IPS-NIHi7 (cell line): ENCODE measurements at regions not wholly inside any gene's neighbourhood (a gene's known extent, or its start where the extent isn't known, plus 50 kb on each side); places are given as distances from the start of the nearest gene placed in this dataset.

Experiments
- DNase-seq: peaks from one replicate; pipeline ENCODE4 v3.0.0; 2012; ENCODE audit warnings: mixed read lengths; ENCODE audit errors: extremely low spot score

DNA sequence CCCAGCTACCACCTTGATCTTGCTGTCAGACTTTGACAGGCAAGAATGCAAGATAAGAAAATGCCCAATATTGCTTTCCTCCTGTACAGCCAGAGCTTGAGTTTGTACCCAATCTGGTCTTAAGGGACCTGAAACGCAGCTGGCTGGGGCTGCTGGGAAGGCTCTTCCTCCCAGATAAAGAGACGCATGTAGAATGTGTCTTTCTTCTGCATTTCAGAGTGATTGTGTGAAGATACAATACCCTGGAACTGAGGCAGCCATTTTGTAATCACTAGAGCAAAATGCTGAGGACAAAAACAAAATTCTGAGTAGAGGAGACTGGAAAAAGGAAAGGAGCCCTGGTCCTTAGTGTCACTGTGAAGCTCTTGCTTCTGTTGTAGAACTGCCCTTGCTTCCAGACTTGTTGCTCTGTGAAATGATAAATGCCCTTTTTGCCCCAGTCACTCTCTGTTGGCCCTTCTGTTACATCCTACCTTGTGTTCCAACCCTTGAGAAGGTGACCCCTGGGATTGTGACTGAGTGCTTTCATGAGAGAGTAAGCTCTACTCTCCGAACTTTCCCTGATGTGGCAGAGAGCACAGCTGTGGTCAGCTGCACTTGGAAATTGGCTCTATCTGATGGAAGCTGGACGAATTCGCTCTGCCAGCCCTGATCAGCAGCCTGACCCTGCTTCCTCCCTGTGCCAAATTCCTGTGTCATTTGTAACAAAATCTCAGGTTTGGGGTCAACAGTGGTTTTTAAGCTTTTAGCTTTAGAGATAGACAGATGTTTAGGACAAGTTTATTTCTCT, 137.4 kb upstream of the RBMS1 start:
- DNase-seq = no peak

DNA sequence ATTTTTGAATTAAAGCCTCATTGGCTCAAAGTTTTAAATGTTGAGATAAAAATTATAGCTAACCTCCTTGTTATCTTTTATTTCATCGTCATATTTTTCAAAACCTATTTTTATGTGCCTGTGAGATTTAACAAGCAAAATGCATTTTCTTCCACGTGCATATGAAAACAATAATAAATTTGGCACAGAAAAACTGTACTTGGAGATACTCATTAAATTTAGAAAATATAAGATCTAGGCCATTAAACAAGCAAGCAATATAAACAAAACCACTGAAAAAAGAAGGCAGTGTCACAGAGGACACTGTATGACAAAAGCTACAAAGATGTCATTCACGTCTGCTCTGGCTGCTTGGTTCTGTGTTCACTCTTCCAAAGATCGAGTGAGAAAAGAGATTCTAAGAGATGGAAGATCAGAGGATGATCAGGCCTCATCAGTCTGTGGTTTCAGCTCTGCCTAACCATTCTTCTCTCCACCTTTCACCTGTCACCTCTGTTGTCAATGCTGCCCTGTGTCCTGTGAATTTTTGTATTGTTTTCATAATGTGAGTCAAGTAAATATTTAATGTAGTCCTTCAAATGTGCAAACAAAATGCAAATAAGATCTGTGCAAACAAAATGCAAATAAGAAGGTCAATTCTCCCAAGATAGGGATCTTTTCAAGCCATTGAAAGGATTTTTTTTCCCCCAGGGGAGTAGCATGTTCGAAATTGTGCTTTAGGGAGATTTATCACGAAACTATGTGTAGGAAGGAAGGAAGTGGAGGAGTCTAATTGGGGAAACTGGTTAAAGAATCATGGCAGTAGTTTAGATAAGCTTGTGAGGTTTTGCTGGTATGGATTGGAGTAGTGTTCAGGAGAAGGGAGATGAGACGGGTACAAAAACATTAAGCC, 138.7 kb upstream of the RBMS1 start:
- DNase-seq = no peak

DNA sequence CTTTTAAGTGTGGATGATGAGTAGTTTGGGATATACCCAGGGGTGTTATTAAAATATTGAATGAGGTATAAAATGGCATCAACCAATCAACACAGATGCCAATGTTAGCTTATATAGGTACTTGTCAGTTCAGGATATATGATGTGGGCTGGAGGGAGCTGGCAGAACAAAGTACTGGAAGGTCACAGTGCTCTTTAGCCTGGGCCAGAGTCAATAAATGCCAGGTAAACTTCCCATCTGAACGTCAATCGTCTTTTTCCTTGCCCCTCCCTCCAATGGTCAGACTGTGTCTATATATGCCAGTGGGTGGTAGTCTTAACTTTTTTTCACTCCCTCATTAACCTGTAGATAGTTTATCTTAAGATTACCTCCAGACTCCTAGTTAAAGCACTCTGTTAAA, 140.8 kb upstream of the RBMS1 start:
- no peak for DNase-seq

DNA sequence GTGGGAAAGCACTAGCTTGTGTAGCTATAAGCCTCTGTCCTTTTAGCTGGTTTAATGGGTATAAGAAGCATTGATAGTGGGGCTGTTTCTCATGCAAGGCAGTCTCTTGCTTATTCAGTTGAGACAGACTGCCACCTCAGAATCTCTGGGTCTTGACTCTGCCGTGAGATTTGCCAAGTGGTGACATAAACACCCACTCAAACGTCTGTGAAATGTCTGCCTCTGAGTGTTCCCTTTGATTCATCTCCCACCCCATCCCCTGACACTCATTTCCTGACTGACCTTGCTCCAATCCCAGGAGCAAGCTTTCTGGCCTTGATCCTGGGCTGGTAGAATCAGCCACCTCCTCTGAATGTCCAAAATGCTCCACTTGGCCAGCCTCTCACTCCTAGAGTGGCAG, 141.9 kb upstream of the RBMS1 start:
- DNase-seq = no peak

DNA sequence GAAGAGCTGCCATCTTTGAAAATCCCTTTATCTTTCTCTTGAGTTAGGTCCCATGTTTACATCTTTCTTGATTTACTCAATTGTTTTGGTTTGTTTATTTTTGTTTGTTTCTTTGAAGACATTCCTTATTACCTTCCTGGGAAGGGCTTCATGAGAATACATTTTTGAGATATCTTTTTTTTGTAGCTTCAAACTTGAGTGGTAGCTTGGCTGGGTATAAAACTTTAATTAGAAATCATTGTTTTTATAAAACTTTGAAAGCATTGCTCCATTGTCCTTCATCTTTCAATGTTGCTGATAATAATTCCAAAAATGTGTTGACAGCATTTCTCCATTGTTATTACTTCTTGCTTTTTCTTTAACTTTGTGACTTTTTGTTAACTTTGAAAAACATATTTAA, 145.9 kb upstream of the RBMS1 start:
- no peak for DNase-seq

DNA sequence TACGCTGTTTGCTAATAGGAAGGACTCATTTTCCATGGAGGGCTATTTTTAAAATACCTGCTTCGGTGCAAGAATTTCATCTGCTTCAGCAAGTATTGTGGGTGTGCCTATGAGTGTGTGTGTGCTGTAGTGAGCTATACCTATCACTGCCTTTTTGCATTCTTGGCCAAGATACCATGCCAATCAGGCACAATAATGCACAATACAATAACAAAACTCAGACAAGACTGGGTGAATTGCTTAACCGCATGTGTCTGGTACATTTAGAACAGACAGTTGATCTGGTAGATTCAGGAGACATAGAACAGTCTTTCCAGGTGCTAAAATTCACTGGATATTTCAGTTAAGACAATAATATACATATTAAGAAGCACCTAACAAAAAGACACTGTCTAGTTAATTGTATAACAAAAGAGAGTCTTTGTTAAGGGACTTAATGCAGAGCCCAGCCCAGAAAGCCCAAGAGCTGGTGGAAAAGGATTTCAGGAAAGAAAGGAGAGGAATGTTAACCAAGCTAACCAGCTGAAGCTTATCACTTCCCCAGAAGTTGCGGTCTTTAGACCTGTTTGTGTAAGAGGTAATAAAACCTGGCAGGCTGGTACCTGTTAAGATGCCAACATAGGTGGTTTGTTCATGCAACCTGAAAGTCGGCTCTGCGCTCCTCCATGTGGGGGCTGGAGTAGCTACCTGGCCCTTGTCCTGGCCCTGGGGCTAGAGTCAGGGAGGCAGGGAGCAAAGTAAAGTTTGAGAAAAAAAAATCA, 153.3 kb upstream of the RBMS1 start:
- no peak for DNase-seq

DNA sequence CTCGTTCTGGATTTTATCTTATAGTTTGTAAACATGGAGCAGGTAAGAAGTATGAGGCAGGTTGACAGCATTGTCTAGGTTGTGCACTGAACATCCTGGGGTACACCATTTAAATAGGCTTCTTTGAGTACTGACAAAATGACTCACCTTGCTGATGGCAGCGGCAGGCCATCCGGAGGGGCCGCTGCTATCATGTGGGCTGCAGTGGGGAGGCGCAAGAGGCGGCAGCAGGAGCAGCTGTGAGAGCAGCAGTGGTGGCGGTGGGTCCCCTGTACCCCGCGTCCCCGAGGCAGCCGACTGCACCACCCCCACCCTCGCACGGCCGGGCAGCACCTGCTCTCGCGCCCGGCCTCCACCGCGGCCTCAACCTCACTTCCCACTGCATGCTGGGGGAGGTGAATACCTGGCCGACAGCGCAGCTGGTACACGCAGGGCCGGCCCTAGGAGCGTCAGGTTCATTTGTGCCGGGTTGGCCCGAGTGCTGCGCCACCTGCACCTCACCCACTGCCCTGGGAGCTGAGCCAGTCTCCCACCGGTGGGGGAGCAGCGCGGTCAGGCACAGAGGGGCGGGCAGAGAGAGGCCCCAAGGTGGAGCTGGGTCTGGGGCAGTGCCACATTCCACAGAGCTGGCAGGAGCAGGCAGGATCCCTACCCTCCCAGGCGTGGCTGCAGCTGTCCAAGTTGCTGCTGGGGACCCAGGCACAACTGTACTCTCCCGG, 154.5 kb upstream of the RBMS1 start:
- no peak for DNase-seq

DNA sequence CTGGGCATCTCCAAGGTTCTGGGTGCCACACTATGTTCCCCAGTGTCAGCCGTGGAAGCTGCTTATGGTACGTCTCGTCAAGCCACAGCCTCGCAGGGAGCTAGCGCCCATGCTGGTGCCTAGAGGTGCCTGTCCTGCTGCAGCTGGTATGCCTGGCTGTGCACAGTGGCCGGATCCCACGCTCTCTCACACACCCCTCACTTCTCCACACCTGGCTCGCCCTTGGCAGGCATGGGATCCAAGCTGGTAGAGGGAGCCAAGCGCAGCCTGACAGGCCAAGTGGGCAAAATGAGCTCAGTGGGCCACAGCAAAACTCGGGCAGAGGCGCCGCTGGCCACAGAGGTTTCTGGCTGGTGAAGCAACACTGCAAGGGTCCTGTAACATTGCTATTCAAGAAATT, 156.1 kb upstream of the RBMS1 start:
- no peak for DNase-seq

DNA sequence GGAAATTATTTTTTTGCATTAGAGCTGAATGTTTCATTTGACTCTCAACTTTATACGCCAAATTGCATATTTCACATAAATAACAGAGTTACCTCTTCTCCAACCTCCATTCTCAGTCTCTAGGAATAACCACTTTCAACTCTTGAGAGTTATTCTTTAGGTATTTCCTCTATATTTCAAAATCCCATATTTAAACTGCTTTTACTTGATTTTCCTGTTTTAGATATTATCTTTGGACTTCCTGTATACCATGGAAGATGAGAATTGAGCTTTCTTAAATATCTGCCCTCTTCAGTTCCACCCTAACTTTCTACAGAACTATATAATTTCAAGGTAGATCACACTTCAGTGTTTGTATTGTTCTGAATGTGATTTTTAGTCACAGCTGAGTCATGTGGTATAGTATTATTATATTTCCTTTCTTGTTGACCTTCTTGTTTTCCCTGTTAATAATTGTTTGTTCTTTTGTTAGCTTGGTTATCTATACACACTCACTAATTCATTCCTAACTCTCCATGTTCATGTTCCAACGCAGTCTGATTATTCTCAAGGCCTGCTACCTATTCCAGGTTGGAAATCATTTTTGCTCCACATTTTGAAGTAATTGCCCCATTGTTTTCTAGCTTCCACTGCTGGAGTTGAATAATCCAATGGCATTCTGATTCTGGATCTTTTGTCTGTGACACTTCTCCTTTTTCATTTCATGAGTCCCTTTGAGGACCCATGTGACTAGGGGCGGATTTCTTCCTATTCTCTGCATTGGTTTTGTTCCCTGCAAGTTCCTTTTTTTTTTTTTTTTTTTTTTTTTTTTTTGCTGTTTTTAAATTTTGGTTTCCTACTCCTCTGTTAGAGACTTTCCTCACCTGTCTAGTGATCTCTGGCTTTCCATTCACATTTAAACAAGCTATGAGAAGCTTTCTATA, 156.8 kb upstream of the RBMS1 start:
- DNase-seq = no peak

DNA sequence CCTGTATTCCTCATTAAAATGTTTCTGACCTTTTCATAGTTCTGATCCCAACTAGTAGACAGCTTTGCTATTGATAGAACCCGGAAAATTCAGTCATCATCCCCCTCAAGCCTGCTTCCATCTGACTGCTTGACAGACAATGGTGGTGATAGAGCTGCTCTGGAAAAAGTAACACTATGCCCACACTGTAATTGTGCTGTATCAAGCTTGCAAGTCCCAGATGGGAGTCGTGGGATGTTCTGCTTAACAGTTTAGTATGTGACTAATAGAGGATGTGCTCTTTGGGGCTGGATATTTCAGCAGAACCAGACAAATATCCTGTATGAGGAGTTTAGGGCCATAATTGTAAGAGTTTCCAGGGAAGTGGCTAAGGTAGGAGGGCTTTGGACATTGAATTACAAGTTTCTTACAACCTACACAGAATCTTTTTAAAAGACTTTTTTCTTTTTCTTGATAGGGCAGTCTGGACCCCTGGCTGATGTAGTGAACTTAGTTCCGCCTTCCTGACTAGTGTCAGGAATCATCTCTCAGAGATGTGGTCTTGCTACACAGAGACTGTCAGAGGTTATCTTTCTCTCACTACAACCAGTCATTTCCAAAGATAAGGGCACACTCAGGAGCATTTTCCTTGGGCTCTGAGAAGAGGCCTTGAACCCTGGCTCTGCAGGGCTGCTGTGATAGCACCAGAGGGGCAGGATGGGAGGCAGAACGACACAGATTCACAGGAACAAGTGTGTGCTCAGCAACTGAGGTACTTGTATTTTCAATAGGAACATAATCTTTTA, 158.0 kb upstream of the RBMS1 start:
- DNase-seq = no peak

DNA sequence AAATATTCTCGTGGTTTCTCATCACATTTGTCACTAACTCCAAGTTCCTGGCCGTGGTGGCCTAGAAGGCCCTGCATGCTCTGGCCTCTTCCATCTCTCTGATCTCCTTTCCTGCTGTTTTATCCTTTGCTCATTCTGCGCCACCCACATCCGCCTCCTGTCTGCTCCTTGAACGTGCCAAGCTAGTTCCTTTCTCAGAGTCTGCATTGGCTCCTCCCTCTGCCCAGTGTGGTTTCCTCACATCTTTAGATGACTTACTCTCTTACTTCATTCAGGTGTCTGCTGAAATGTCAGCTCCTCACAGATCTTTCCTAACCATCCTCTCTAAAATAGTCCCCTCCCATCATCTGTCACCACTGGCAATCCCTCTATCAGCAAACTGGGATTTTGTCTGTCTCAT, 158.6 kb upstream of the RBMS1 start:
- DNase-seq = no peak

DNA sequence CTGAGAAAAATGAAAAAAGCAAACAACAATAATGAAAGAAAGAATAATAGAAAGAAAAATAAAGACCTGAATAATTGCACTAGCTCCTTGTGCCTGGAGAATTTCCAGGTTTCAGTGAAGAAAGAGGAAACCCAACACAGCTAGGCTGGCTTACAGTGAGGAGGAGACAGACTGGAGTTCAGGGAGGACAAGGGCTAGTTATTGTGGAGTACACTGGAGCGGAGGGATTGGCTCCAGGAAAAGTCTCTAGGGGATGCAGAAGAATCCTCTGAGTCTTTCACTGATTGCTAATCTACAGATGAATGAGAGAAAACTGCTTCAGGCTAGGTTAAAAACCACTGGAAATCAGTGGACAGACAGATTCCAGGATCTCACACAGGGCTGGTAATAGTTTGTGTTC, 163.6 kb upstream of the RBMS1 start:
- DNase-seq = no peak

DNA sequence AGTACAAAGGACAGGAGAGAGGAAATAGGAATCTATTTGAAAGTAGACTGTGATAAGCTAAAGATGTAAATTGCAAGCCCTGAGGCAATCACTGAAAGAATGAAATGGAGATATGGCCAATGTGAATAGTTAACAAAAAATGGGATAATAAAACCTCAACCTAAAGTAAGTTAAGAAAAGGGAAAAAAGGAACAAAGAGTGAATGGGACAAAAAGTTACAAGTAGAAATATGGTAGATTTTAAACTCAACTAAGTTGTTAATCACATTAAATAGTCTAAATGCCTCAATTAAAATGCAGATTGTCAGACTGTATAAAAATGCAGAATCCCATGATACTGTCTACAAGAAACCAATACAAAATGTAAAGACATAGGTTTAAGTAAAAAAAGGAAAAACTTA, 165.2 kb upstream of the RBMS1 start:
- no peak for DNase-seq

DNA sequence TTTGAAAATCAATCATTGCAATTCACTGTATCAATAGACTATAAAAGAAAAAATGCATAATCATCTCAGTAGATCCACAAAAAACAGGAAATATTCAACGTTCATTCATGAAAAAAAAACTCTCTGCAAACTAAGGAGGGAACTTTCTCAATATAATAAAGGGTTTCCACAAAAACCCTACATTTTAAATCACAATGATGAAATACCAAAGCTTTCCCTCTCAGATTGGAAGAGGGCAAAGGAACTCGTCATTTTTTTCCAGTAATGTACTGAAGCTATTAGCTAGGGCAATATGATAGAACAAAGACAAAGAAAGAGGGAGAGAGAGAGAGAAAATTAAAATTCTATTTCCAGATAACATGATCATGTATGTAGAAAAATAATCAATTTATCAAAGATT, 167.1 kb upstream of the RBMS1 start:
- no peak for DNase-seq

DNA sequence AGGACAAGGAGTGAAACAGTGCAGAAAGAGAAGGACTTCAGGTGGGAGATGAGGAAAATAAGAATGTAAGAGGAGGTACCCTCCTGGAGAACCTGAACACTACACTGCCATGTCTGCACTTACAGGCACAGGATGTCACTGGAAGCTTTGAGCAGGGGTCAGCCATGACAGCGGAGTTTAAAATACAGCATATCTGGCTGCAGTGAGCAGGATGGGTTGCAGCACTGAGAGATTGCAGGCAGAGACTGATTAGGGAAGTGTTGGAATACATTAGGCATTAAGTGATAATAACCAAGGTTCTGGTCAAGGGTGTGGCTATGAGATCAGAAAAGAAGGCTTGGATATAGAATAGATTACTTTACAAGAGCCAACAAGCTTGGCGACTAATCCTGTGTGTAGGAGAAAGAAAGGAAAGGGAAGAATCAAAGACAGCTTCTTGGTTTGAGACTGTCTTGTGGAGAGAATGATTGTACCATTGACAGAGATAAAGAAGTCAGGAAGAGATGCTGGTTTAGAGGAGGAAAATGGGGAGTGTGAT, 171.1 kb upstream of the RBMS1 start:
- no peak for DNase-seq

DNA sequence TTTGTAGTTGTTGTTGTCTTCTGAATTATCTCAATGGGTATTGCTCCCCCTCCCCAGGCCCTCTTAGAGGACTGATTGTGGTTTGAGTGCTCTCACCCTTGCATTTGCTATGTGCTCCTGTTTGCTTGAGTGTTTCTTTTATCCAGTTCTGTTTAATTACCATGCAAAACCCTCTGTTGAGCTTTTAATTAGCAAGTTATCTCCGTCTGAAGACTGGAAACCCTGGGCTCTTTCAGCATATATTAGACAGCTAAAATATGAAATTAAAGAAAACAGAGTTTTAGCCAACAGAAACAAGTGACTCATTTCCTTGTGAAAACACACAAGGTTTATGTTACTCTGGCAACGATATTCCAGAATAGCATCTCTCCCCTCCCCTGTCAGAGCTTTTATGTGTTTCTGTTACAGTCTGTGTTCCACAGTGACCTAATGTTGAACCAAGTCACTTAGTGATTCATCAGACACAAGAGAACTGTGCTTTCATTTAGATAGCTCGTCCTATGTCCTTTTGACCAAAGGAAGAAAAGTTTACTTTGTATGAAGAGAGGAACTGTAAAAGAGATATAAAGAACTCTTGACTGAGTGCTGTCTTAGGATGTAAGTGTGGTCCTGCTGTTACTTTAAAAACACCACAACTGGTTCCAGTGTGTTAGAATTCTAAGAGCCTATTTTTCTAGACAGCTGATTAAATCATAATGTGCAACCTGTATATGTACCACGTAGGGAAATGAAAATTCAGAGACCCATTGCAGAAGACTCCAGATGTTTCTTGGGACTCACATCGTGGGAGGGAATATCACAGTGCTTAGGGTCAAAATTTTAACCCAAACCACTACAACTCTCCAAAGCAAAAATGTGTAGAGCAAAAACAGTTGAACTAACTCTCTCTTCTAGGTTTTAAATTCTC, 172.8 kb upstream of the RBMS1 start:
- no peak for DNase-seq

DNA sequence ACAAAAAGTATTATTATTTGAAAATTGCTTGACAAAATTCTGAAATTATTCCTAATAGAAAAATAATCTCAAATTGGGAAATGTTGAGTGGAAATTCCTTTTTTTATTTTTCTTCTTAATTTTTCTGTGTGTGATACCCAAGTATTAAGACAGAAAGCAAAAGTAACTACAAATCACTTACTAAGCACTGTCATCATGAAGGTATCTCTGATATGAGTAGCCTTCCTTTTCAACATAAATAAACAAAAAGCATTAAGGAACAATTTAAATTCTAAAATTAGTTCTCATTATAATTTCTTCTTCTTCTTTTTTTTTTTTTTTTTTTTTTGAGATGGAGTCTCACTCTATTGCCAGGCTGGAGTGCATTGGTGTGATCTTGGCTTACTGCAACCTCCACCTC, 174.2 kb upstream of the RBMS1 start:
- DNase-seq = no peak

DNA sequence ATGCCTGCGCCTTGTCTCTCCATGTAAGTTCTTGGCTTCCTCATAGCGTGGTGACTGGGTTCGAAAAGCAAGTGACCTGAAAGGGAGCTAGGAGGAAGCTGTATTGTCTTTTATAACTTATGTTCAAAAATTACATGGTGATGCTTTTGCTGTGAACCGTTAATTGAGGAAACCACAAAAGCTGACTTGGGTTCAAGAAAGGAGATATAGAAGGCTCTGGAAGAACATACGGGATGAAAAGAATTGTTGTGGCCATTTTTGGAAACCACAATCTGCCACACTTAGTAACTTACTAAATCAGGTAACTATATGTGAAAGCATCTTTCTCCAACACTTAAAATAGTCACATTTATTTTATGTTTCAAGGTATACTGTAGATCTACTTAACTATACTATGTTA, 177.0 kb upstream of the RBMS1 start:
- DNase-seq = no peak

DNA sequence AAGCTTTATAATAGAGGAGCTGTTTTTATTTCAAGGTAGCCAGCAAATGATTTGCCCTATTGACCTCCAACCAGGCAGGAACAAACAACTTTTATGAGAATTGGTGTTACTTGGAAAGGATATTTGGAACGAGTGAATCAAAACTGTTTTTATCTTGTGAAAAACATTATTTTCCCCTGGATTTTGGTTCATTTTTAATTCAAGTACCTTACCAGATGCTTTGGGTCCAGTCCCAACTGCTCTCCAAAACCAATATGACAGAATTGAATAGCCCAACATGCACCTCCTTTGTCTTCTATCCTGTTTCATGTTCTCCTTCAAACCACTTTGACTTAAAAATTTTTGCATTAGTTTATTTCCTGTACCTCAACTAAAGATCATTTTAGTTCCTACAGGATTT, 178.6 kb upstream of the RBMS1 start:
- DNase-seq = no peak
